Nucleus accumbens (tissue), 56 donors: ENCODE measurements at regions not wholly inside any gene's neighbourhood (a gene's known extent, or its start where the extent isn't known, plus 50 kb on each side); places are given as distances from the start of the nearest gene placed in this dataset.
A peak's percentile ranks its signal among the peaks of the same experiment; 100 is the strongest.
"Not testable (repeated sequence)": the region's sequence is repeated elsewhere in the genome, so short reads cannot be mapped to it uniquely, and the experiment has no call there.

Source experiments
- DNase-seq, 56 donors: peaks; one replicate each; lab custom pipeline; 2025; lab: John Stamatoyannopoulos, UW

DNA sequence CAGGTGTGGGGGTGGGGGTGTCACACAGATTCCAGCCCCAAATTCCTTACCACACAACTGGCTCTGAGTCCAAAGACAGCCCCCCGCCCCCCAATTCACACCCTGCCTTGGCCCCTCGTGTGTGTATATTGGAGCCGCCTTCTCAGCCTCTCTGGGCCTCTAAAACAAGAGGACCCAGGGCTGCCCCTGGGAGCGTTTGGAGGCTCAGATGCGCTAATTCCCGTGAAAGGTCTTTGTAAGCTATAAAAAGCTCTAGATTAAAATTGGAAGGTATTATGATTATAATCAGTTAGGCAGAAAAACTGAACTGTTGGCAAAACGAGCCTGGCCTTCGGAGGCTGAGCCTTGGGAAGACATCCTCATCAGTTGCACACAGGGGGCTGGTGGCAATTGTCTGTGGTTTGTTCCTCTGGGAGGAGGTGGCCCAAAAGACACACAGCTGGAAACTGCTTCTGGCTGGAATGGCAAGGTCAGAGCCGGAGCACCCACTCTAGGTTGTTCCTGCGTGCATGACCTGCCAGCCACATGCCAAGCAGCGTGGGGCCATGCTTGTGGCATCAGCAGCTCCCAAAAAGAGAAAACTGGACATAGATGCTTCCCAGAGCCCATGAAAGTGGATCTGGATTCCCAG is 118.5 kb downstream of the PHETA1 start:
- DNase-seq = no peak

DNA sequence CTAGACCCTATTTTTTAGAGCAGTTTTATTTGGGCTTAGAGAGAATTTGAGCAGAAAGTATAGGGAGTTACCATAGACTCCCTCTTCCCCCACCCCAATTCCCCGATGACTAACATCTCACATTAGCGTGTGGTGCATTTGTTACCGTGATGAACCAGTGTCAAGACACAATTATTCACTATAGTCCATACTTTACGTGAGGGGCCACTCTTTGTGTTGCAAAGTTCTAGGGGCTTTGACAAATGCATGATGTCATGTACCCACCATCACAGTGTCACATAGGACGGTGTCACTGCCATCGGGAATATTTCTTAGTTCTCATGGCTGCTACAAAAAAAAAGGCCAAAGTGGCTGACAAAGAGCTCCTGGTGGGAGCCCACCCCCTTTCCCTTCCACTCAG is 119.1 kb downstream of the PHETA1 start:
- DNase-seq = no peak

- no peak for DNase-seq
These were observed 119.9 kb downstream of the PHETA1 start for GRCh38 chr12:111249018-111249370.

DNA sequence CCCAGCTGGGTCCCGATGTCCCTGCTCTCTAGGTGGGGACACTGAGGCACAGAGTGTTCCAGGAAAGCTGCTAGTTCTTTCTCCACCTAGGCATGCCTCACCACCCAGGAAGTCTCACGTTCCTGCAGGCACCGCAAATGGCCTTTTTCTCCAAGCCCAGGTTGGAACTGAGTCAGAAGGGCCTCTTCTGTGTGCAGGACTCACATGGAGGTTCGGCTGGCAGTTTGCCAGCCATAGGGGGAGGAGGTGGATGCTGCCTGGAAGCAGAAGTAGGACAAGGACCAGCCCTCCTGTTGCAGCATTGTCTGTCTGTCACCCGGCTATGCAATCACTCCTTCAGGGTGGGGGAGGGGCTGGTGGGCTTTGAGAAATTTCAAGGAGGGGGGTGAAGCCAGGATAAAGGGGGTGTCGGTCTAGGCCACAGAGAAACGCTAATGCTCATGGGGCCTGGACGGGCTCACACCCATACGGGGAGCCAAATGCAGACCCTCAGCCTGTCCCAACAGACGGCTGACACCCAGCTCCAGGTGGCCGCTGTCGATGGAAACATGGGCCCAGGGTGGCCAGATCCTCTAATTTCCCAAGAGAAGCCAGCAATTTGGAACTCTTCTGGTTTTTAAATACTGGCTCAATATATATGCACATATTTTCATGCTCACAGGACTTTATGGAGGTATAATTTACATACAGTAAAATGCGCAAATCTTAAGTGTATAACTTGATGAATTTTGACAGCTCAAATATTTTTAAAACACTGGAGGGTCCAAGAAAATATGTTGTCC is 120.5 kb downstream of the PHETA1 start:
- DNase-seq = peak in 1 of 56 donors; percentile 3

GRCh38 chr12:111247083-111247783 is 121.7 kb downstream of the PHETA1 start:
- no peak for DNase-seq

GRCh38 chr12:111246477-111247011 is 122.4 kb downstream of the PHETA1 start:
- no peak for DNase-seq

- no peak for DNase-seq
These were observed 123.0 kb downstream of the PHETA1 start for GRCh38 chr12:111245701-111246476.

DNA sequence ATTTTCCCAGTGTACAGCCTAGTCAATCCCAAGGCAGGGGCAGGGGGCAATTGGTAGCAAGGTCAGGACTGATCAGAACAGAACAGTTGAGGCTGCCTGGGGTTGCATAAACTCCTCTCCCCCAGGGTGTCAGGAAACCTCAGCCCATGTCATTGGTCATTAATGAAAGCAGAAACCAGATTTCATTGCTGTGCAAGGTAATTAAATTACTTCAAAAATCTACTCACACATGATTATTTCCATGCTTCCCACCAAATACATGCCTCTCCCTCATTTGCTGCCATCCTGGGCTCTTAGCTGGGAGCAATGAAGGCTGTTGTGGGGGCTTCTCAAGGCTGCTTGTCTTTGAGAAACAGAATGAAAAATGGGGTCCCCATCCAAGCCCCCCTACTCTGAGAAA is 124.2 kb downstream of the PHETA1 start:
- DNase-seq = no peak

DNA sequence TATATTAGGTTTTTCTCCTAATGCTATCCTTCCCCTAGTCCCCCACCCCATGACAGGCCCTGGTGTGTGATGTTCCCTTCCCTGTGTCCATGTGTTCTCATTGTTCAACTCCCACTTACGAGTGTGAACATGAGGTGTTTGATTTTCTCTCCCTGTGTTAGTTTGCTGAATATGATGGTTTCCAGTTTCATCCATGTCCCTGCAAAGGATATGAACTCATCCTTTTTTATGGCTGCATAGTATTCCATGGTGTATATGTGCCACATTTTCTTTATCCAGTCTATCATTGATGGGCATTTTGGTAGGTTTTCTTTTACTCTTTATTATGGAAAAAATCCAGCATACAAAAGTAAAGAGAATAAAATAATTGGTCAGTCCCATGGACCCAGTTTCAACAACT is 126.1 kb downstream of the PHETA1 start:
- DNase-seq = not testable (repeated sequence)

- no peak for DNase-seq
These were observed 126.7 kb downstream of the PHETA1 start for GRCh38 chr12:111242184-111242583.

- no peak for DNase-seq
These were observed 128.5 kb downstream of the PHETA1 start for GRCh38 chr12:111240374-111240773.

DNA sequence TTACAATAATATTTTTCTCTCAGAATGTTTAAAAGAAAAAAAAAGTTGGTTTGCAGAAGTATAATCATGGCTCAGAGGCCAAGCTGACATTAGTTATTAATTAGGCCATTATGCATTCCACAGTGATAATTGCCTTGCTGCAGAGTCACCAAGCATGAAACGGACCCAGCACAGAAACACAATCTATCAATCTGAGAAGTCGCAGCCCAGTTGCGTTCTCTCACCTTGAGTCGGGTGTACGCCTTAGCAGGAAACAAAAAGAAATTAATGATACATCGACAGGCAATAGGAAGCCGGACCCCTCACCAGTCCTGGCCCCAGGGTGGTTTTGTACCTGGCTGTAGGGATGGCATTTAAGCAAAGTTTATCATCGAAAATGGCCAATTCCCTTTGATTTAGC is 129.7 kb downstream of the PHETA1 start:
- DNase-seq = no peak

GRCh38 chr12:111238075-111238734 is 130.7 kb downstream of the PHETA1 start:
- DNase-seq = no peak

DNA sequence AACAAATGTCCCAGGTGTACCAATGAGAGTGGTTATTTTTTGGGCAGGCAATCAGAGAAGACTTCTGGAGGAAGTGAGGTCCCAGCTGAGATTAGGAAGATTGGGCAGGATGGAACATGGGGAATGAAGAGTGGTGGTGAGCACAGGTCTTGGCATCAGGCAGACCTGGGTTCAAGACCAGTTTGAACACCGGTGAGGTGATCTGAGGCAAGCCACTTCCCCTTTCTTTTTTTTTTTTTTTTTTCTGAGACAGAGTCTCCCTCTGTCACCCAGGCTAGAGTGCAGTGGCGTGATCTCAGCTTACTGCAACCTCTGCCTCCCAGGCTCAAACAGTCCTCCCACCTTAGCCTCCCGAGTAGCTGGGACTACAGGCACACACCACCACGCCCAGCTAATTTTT is 134.4 kb downstream of the PHETA1 start:
- not testable (repeated sequence) for DNase-seq

DNA sequence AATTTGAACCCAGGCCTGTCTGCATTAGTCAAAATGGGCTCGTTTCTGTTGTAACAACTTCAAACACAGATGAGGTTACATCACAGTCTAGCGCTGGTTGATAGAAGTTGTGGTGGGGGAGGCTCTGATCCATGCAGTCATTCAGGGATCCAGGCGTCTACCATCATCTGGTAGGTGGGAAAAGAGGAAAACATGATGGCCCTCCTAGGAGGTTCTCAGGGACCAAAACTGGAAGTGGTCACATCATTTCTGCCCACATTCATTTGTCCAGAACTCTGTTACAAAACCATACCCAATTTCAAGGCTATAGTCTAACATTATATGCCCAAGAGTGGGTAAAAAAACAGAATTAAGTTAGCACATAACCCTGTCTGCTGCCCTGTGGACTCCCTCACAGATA is 135.1 kb downstream of the PHETA1 start:
- DNase-seq = no peak

- no peak for DNase-seq
These were observed 138.2 kb downstream of the PHETA1 start for GRCh38 chr12:111230649-111231048.

- no peak for DNase-seq
These were observed 139.8 kb downstream of the PHETA1 start for GRCh38 chr12:111228916-111229666.

GRCh38 chr12:111227476-111228420 is 141.1 kb downstream of the PHETA1 start:
- DNase-seq = no peak
